Keratinocyte (primary cell): ENCODE measurements at regions not wholly inside any gene's neighbourhood (a gene's known extent, or its start where the extent isn't known, plus 50 kb on each side); places are given as distances from the start of the nearest gene placed in this dataset.
A peak's percentile ranks its signal among the peaks of the same experiment; 100 is the strongest.

ENCODE experiments used
- DNase-seq: peaks from one replicate; pipeline ENCODE4 v3.0.0-alpha.2; 2011; ENCODE audit warnings: low read depth, missing footprints, low spot score
- FAIRE-seq: peaks from 2 replicates; lab custom pipeline; 2011; peaks lifted over from hg19 to GRCh38; lab: Jason Lieb, UNC
- H2AFZ ChIP-seq: 2 replicates; pipeline ENCODE4 v1.6.0; 2012; ENCODE audit warnings: low read length, control low read depth, inconsistent platforms; ENCODE audit not compliant: control insufficient read depth
- H3K27ac ChIP-seq: 2 replicates; pipeline ENCODE4 v1.5.1; 2011; ENCODE audit warnings: low read length; ENCODE audit not compliant: control insufficient read depth, insufficient read depth
- H3K27me3 ChIP-seq: 3 replicates; pipeline ENCODE4 v1.6.0; 2011; ENCODE audit warnings: low read length; ENCODE audit not compliant: control insufficient read depth, insufficient read depth; ENCODE audit errors: extremely low read depth
- H3K36me3 ChIP-seq, 2 experiments: 2 replicates in 1 of 2; 3 replicates in 1 of 2; pipeline ENCODE4 v1.5.1; 2011; ENCODE audit warnings: low read length in 2 of 2, mild to moderate bottlenecking in 1 of 2; ENCODE audit not compliant: control insufficient read depth in 2 of 2, insufficient read depth in 2 of 2; ENCODE audit errors: extremely low read depth in 1 of 2
- H3K4me1 ChIP-seq: 3 replicates; pipeline ENCODE4 v1.5.1; 2011; ENCODE audit warnings: low read length; ENCODE audit not compliant: control insufficient read depth, insufficient read depth; ENCODE audit errors: extremely low read depth
- H3K4me2 ChIP-seq: 3 replicates; pipeline ENCODE4 v1.6.0; 2011; ENCODE audit warnings: low read depth, low read length; ENCODE audit not compliant: control insufficient read depth, insufficient read depth; ENCODE audit errors: extremely low read depth
- H3K4me3 ChIP-seq, 3 experiments: fragments of 200-600 bp in 1 of 3; sonication (generic) in 1 of 3; 2 replicates in 2 of 3; 3 replicates in 1 of 3; pipeline ENCODE4 v1.5.1; 2011 to 2016; ENCODE audit warnings: low read length in 3 of 3, mild to moderate bottlenecking in 3 of 3, control low read depth in 2 of 3, inconsistent platforms in 1 of 3, low read depth in 1 of 3, mixed read lengths in 1 of 3, mixed run types in 1 of 3, moderate library complexity in 1 of 3; ENCODE audit not compliant: control insufficient read depth in 2 of 3, insufficient read depth in 2 of 3; ENCODE audit errors: extremely low read depth in 1 of 3
- H3K79me2 ChIP-seq: 2 replicates; pipeline ENCODE4 v1.6.0; 2012; ENCODE audit warnings: low read length; ENCODE audit not compliant: control insufficient read depth, insufficient read depth
- H3K9ac ChIP-seq: 3 replicates; pipeline ENCODE4 v1.6.0; 2011; ENCODE audit warnings: low read length; ENCODE audit not compliant: control insufficient read depth, insufficient read depth; ENCODE audit errors: extremely low read depth
- H3K9me1 ChIP-seq: 3 replicates; pipeline ENCODE4 v1.6.0; 2011; ENCODE audit warnings: low read length; ENCODE audit not compliant: control insufficient read depth, insufficient read depth; ENCODE audit errors: extremely low read depth
- H3K9me3 ChIP-seq: 2 replicates; pipeline ENCODE4 v1.5.1; 2012; ENCODE audit warnings: low read depth, low read length; ENCODE audit not compliant: control insufficient read depth
- H4K20me1 ChIP-seq: 3 replicates; pipeline ENCODE4 v1.6.0; 2011; ENCODE audit warnings: low read length; ENCODE audit not compliant: control insufficient read depth, insufficient read depth; ENCODE audit errors: extremely low read depth
- CTCF ChIP-seq, 3 experiments: IDR thresholded peaks in 1 of 3; conservative IDR thresholded peaks in 1 of 3; optimal IDR thresholded peaks in 1 of 3; 2 replicates in 2 of 3; 3 replicates in 1 of 3; pipeline versions ENCODE3 to v1.5.1; 2011; ENCODE audit warnings: low read length in 3 of 3, mild to moderate bottlenecking in 3 of 3, moderate library complexity in 2 of 3, control low read depth in 1 of 3, inconsistent platforms in 1 of 3; ENCODE audit not compliant: insufficient read depth in 2 of 3; ENCODE audit errors: extremely low read depth in 1 of 3
- EZH2 ChIP-seq: IDR thresholded peaks from one replicate; pipeline ENCODE4 v1.6.1; 2012; ENCODE audit warnings: inconsistent platforms, mild to moderate bottlenecking, low read length, moderate library complexity
- dilution Hi-C: fragments of 300-500 bp; cut with MboI; formaldehyde crosslinking; loops from one replicate; pipeline ENCODE4 v1.7.0; 2020; ENCODE audit warnings: low sequenced_read_pairs; ENCODE audit not compliant: extremely low pct_ligation_motif_present

- Histone ChIP-seq H3K27me3 (no peaks in the 10 kb centered on the region), H3K27ac (no peak overlapping the region), H3K4me3 (no peak overlapping the region), H3K36me3 (no peaks in the 10 kb centered on the region), H3K4me1 (peaks cover 12% of the 10 kb centered on the region), H2AFZ (no peak overlapping the region), H3K4me2 (no peak overlapping the region), H4K20me1 (no peaks in the 10 kb centered on the region), H3K9ac (no peak overlapping the region), H3K79me2 (no peaks in the 10 kb centered on the region), H3K9me1 (no peaks in the 10 kb centered on the region), H3K9me3 (peaks cover 5% of the 10 kb centered on the region)
- TF ChIP-seq CTCF (optimal IDR thresholded peaks at IDR 0.05 in 1 of 3, IDR thresholded peaks at IDR 0.05 in 1 of 3, conservative IDR thresholded peaks at IDR 0.05 in 1 of 3; ENCODE audit: extremely low read depth in 1 of 3, insufficient read depth in 2 of 3, low read length in 3 of 3) (no peak), EZH2 (no peak)
- FAIRE-seq (no peak), DNase-seq (no peak)
- dilution Hi-C loops: no loop called here
Observed at GRCh38 chr13:33485247-33485646, 199.7 kb upstream of the STARD13 start.

GRCh38 chr13:33487575-33488243 lies 202.2 kb upstream of the STARD13 start:
- no peak overlapping the region for H3K27ac ChIP-seq
- no peaks in the 10 kb centered on the region for H3K9me1 ChIP-seq
- peaks cover 5% of the 10 kb centered on the region for H3K9me3 ChIP-seq
- no peaks in the 10 kb centered on the region for H3K36me3 ChIP-seq
- TF ChIP-seq CTCF (optimal IDR thresholded peaks at IDR 0.05 in 1 of 3, IDR thresholded peaks at IDR 0.05 in 1 of 3, conservative IDR thresholded peaks at IDR 0.05 in 1 of 3; ENCODE audit: extremely low read depth in 1 of 3, insufficient read depth in 2 of 3, low read length in 3 of 3) (peak; percentile 34 to 61 (median 54)), EZH2 (no peak)
- no peak overlapping the region for H3K9ac ChIP-seq
- H3K79me2 ChIP-seq: no peaks in the 10 kb centered on the region
- no peaks in the 10 kb centered on the region for H3K27me3 ChIP-seq
- no peak overlapping the region for H3K4me3 ChIP-seq
- no peak for DNase-seq
- H2AFZ ChIP-seq: peak overlapping the region; percentile 57
- H4K20me1 ChIP-seq: no peaks in the 10 kb centered on the region
- dilution Hi-C loops: no loop called here
- no peak overlapping the region for H3K4me2 ChIP-seq
- peaks cover 11% of the 10 kb centered on the region for H3K4me1 ChIP-seq
- FAIRE-seq: peak; percentile 84
